Ovary (tissue), 7 donors: ENCODE measurements at regions not wholly inside any gene's neighbourhood (a gene's known extent, or its start where the extent isn't known, plus 50 kb on each side); places are given as distances from the start of the nearest gene placed in this dataset.
"Not testable (repeated sequence)": the region's sequence is repeated elsewhere in the genome, so short reads cannot be mapped to it uniquely, and the experiment has no call there.

ENCODE experiments used
- DNase-seq, 5 donors: peaks; one replicate each; pipeline ENCODE4 v3.0.0-alpha.2; 2019 to 2020
- H3K27ac ChIP-seq, 2 donors: fragments of 200-600 bp; one replicate each; pipeline versions ENCODE4 v1.5.1 to v1.8.0; 2019 to 2022
- H3K27me3 ChIP-seq: fragments of 200-600 bp; one replicate; pipeline ENCODE4 v1.8.0; 2022
- H3K36me3 ChIP-seq: fragments of 200-600 bp; sonication (generic); one replicate; pipeline ENCODE4 v1.5.1; 2019
- H3K4me1 ChIP-seq: one replicate; pipeline ENCODE4 v1.8.1; 2013; ENCODE audit warnings: mild to moderate bottlenecking, moderate library complexity; ENCODE audit not compliant: insufficient read depth
- H3K4me3 ChIP-seq: fragments of 200-600 bp; sonication (generic); one replicate; pipeline ENCODE4 v1.5.1; 2017
- H3K9me3 ChIP-seq, 2 donors: fragments of 200-600 bp in 1 of 2; sonication (generic) in 1 of 2; one replicate each; pipeline versions ENCODE4 v1.5.1 to v1.8.1; 2013 to 2019; ENCODE audit warnings: mild to moderate bottlenecking in 1 of 2, moderate library complexity in 1 of 2
- EP300 ChIP-seq: sonication (generic); formaldehyde crosslinking; IDR thresholded peaks from one replicate; pipeline ENCODE4 v1.6.1; 2017; ENCODE audit warnings: antibody characterized with exemption
- POLR2A ChIP-seq: fragments of 450-650 bp; IDR thresholded peaks from one replicate; pipeline ENCODE4 v1.6.1; 2017; ENCODE audit warnings: antibody characterized with exemption, mild to moderate bottlenecking, moderate library complexity
- WGBS, 3 donors: extraction: QIAGEN DNeasy Blood & Tissue Kit in 1 of 3; methylation state at CpG; one replicate each; pipeline versions ENCODE4 v1.1.5 to v1.1.7; 2013 to 2017; 5-methylcytosine and 5-hydroxymethylcytosine counted together
- intact Hi-C, 4 donors: fragments of 100-400 bp; cut with DNase I; formaldehyde crosslinking; loops; one replicate each; pipeline versions ENCODE4 v1.11.0 to v1.15.1; 2022 to 2023
- TF ChIP-seq, protein P1 (sequence below), 3 donors: fragments of 450-650 bp in 2 of 3; fragments of 200-600 bp in 1 of 3; IDR thresholded peaks; one replicate each; pipeline versions ENCODE4 v1.5.1 to v1.8.0; 2016 to 2022; ENCODE audit warnings: antibody characterized with exemption in 3 of 3, mild to moderate bottlenecking in 1 of 3
- donor health status: DM: no; HTN: no; CAD: no; lungs with moderate emphysema.
- donor health status: DM: no; HTN: no; CAD: no.
- donor health status: Bipolar disorder and iron deficiency.
- donor health status: DM: no; HTN: no; CAD: no.
- donor health status: DM: yes; HTN: yes; CAD: no.

DNA sequence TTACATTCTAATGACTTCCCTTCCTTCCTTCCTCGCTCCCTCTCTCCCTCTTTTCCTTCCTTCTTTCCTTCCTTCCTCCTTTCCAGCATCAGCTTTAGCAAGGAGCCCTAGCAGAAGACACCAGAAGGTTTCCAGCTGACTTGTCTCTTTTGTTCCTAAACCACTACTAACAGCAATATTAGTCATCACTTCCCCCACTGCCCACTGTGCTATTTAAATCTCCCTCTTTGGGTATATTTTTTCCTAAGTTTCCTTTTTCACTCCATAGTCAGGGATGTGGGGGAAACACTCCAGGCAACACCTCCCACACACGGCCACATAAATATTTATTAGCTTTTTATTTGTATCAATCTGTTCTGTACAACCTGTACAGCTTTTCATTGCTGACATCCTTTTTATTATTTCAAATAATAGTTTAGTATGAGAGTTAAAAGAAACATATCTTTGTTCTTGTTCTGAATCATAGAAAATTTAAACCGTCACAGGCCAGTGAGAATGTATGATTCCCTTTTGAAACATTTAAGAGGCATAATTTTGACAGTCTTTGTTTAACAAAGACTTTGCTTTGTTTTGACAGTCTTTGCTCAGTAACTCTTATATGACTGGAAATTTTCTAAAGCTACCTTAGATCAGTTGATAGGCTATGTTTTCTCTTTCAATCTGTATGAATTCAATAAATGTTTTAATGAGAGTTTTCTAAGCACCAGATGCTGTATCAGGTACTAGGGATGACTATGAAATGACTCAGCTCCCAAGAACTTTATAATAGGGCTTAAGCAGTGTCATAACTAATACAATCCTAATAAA lies 167.9 kb downstream of the POTEB3 start:
- H3K4me3 ChIP-seq, H3K27ac ChIP-seq, H3K36me3 ChIP-seq, H3K27me3 ChIP-seq, H3K4me1 ChIP-seq, H3K9me3 ChIP-seq, intact Hi-C loops, DNase-seq: not testable (repeated sequence)
- WGBS, 3 donors = 46 to 47% (median 47%) methylated on average over 3 of the region's 3 CpGs

DNA sequence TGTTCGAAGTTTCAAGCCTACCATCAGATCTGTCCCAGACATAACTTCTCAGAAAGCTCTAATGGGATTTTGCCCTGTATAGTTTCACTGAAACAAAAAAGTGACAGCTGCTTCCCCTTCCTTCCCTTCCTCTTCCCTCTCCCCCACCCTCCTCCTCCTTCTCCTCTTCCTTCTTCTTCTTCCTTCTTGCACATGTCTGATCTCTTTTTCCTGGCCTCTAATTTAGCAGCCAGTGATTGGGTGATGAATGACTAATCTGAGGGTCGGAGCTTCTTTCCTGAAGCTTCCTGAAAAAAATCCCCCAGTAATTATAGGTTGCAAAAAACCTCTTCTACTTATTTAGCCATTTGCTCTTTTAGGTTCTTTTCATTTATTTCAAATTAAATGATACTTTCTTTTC lies 168.7 kb downstream of the POTEB3 start:
- Histone ChIP-seq H3K9me3 (no peaks in the 10 kb centered on the region), H3K27me3 (no peaks in the 10 kb centered on the region), H3K36me3 (no peaks in the 10 kb centered on the region), H3K4me1 (no peaks in the 10 kb centered on the region), H3K27ac (no peak overlapping the region), H3K4me3 (no peak overlapping the region)
- intact Hi-C loops = no loop called here
- TF ChIP-seq POLR2A (no peak), EP300 (no peak)
- WGBS, 3 donors = 48 to 56% (median 52%) methylated on average over 2 of the region's 2 CpGs
- no peak for DNase-seq

DNA sequence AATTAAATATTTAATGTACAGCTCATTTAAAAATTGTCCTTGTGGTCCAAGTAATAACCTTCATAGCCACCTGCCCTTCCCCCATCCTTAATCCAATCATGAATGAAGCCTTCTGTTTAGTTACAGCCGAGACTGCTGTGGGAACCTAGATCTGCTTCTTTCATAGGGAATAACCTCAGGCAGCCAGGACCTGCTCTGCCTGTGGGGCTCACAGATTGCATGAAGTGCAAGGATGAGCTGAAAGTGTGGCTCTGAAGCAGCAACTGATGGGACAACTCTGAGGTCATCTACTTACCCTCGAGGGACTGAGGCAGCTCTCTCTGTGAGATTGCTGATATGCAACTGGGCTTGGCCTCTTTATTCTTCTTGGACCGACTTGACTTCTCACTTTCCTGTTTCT lies 169.8 kb downstream of the POTEB3 start:
- Histone ChIP-seq H3K27ac (no peak overlapping the region), H3K9me3 (no peaks in the 10 kb centered on the region), H3K27me3 (no peaks in the 10 kb centered on the region), H3K4me1 (no peaks in the 10 kb centered on the region), H3K4me3 (no peak overlapping the region), H3K36me3 (no peaks in the 10 kb centered on the region)
- TF ChIP-seq EP300 = no peak
- no peak for TF ChIP-seq POLR2A
- TF ChIP-seq, protein P1, sequence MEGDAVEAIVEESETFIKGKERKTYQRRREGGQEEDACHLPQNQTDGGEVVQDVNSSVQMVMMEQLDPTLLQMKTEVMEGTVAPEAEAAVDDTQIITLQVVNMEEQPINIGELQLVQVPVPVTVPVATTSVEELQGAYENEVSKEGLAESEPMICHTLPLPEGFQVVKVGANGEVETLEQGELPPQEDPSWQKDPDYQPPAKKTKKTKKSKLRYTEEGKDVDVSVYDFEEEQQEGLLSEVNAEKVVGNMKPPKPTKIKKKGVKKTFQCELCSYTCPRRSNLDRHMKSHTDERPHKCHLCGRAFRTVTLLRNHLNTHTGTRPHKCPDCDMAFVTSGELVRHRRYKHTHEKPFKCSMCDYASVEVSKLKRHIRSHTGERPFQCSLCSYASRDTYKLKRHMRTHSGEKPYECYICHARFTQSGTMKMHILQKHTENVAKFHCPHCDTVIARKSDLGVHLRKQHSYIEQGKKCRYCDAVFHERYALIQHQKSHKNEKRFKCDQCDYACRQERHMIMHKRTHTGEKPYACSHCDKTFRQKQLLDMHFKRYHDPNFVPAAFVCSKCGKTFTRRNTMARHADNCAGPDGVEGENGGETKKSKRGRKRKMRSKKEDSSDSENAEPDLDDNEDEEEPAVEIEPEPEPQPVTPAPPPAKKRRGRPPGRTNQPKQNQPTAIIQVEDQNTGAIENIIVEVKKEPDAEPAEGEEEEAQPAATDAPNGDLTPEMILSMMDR (IDR thresholded peaks at IDR 0.05) = no peak
- WGBS, 3 donors = 32 to 45% (median 33%) methylated on average over 3 of the region's 3 CpGs
- no peak for DNase-seq
- intact Hi-C loops = no loop called here

DNA sequence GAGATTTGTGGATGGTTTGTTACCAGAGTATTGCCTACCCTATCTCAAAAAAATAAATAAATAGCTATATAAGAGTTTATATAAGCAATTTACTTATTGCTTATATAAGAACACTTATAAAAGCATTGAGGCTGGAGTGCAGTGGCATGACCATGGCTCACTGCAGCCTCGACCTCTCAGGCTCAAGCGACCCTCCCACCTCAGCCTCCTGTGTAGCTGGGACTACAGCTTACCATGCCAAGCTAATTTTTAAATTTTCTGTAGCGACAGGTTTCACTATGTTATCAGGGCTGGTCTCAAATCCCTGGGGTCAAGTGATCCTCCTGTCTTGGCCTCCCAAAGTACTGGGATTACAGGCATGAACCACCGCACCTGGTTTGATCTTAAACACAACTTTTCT lies 170.6 kb downstream of the POTEB3 start:
- intact Hi-C loops, H3K4me3 ChIP-seq, H3K4me1 ChIP-seq, H3K9me3 ChIP-seq, DNase-seq, H3K36me3 ChIP-seq, H3K27me3 ChIP-seq, H3K27ac ChIP-seq: not testable (repeated sequence)
- 74 to 81% (median 77%) methylated on average over 4 of the region's 4 CpGs for WGBS, 3 donors

DNA sequence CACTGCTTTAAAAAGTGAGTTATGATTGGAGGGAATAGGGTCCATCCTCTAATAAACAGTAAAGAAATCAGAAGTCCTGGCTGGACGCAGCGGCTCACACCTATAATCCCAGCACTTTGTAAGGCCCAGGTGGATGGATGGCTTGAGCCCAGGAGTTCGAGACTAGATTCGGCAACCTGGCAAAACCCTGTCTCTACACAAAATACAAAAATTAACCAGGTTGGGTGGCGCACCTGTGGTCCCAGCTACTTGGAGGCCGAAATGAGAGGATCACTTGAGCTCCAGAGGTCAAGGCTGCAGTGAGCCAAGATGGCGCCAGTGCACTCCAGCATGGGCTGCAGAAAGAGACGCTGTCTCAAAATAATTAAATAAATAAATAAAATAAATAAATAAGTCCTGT lies 171.2 kb downstream of the POTEB3 start:
- no peak overlapping the region for H3K27ac ChIP-seq
- intact Hi-C loops = no loop called here
- no peaks in the 10 kb centered on the region for H3K9me3 ChIP-seq
- no peaks in the 10 kb centered on the region for H3K27me3 ChIP-seq
- 71 to 82% (median 81%) methylated on average over 8 of the region's 8 CpGs for WGBS, 3 donors
- TF ChIP-seq POLR2A (no peak), EP300 (no peak)
- TF ChIP-seq, protein P1 (IDR thresholded peaks at IDR 0.05) = no peak
- no peak for DNase-seq
- no peak overlapping the region for H3K4me3 ChIP-seq
- H3K36me3 ChIP-seq = no peaks in the 10 kb centered on the region
- H3K4me1 ChIP-seq = no peaks in the 10 kb centered on the region

DNA sequence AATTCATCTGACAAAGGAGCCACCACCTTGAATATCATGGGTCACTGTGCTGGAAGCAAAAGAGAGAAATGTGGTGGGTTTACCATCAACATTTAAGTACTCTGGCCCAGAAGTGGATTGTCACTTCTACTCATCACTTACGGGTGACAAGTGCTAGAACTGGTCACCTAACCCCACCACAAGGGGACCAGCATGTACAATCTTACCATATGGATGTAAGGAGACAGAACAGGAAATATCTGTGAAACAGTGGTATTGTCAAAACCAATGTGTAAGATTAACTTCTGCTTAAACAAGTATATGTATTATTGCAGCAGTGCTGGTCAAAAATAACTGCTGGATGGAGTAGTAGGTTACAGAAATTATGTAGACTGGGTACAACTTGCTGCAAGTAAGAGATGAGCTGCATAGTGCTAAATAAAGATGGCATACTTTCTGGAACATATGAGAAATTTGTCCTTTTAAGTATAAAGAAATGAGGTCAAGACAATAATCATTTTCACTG lies 171.8 kb downstream of the POTEB3 start:
- Histone ChIP-seq H3K36me3 (no peaks in the 10 kb centered on the region), H3K27me3 (no peaks in the 10 kb centered on the region), H3K4me3 (no peak overlapping the region), H3K27ac (no peak overlapping the region), H3K4me1 (no peaks in the 10 kb centered on the region), H3K9me3 (no peaks in the 10 kb centered on the region)
- intact Hi-C loops = no loop called here
- WGBS, 3 donors = 40 to 81% (median 56%) methylated on average over 1 of the region's 1 CpG
- DNase-seq = no peak
- no peak for TF ChIP-seq POLR2A
- TF ChIP-seq, protein P1 (IDR thresholded peaks at IDR 0.05) = no peak
- TF ChIP-seq EP300 = no peak
